Subcutaneous abdominal adipose tissue (tissue), 5 donors: ENCODE measurements at regions not wholly inside any gene's neighbourhood (a gene's known extent, or its start where the extent isn't known, plus 50 kb on each side); places are given as distances from the start of the nearest gene placed in this dataset.

Experiments used
- H3K27ac ChIP-seq: one replicate; pipeline ENCODE4 v1.7.0; 2013; ENCODE audit warnings: low read depth, mild to moderate bottlenecking, inconsistent platforms, low read length, moderate library complexity
- H3K27me3 ChIP-seq, 5 donors: one replicate each; pipeline ENCODE4 v1.7.0; 2013; ENCODE audit warnings: low read length in 5 of 5, inconsistent platforms in 1 of 5; ENCODE audit not compliant: control insufficient read depth in 5 of 5, insufficient read depth in 4 of 5
- H3K36me3 ChIP-seq, 5 donors: one replicate each; pipeline ENCODE4 v1.7.0; 2013; ENCODE audit warnings: low read length in 5 of 5; ENCODE audit not compliant: control insufficient read depth in 5 of 5, insufficient read depth in 5 of 5
- H3K4me1 ChIP-seq, 5 donors: one replicate each; pipeline ENCODE4 v1.7.0; 2013; ENCODE audit warnings: low read length in 5 of 5, mild to moderate bottlenecking in 3 of 5, moderate library complexity in 1 of 5; ENCODE audit not compliant: control insufficient read depth in 5 of 5, insufficient read depth in 5 of 5
- H3K4me3 ChIP-seq, 5 donors: one replicate each; pipeline ENCODE4 v1.7.0; 2013; ENCODE audit warnings: low read length in 5 of 5, low read depth in 1 of 5
- H3K9ac ChIP-seq, 5 donors: one replicate each; pipeline ENCODE4 v1.7.0; 2013; ENCODE audit warnings: low read length in 5 of 5, mild to moderate bottlenecking in 4 of 5, moderate library complexity in 3 of 5
- H3K9me3 ChIP-seq, 5 donors: one replicate each; pipeline ENCODE4 v1.7.0; 2013; ENCODE audit warnings: low read length in 5 of 5; ENCODE audit not compliant: control insufficient read depth in 5 of 5
- donor health status: healthy.
- donor health status: healthy.
- donor health status: healthy.
- donor health status: healthy.
- donor health status: healthy.

GRCh38 chr2:5329763-5330162 lies 362.4 kb upstream of the SOX11 start:
- H3K4me1 ChIP-seq: no peaks in the 10 kb centered on the region
- no peaks in the 10 kb centered on the region for H3K9me3 ChIP-seq
- H3K9ac ChIP-seq: no peak overlapping the region
- no peaks in the 10 kb centered on the region for H3K36me3 ChIP-seq
- peaks cover 0 to 2% (median 0%) of the 10 kb centered on the region in 5 donors for H3K27me3 ChIP-seq
- no peak overlapping the region for H3K4me3 ChIP-seq
- H3K27ac ChIP-seq: no peak overlapping the region

DNA sequence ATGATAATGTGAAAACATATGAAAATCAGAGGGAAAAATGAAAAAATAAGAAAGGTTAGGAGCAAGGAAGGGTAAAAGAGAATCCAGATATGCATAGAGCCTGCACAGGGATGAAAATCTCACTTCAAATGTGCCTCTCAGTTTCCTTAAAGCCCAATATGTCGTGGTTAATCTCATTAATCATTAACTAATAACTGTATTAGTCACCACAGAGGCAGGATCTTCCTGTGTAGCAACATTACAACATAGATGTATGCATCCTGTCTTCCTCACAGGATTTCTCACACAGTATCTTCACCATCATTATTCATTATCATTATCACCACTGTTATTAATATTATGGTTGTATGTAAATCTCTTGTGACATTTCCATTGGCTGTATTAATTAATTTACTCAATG lies 361.2 kb upstream of the SOX11 start:
- Histone ChIP-seq H3K4me3 (no peak overlapping the region), H3K27ac (no peak overlapping the region), H3K4me1 (no peaks in the 10 kb centered on the region), H3K36me3 (no peaks in the 10 kb centered on the region), H3K27me3 (no peaks in the 10 kb centered on the region), H3K9me3 (no peaks in the 10 kb centered on the region), H3K9ac (no peak overlapping the region)

GRCh38 chr2:5332925-5333324 lies 359.3 kb upstream of the SOX11 start:
- Histone ChIP-seq H3K9me3 (no peaks in the 10 kb centered on the region), H3K27me3 (no peaks in the 10 kb centered on the region)

GRCh38 chr2:5339473-5339872 lies 352.7 kb upstream of the SOX11 start:
- Histone ChIP-seq H3K9me3 (no peaks in the 10 kb centered on the region), H3K4me1 (no peaks in the 10 kb centered on the region), H3K36me3 (no peaks in the 10 kb centered on the region), H3K27me3 (no peaks in the 10 kb centered on the region), H3K4me3 (no peak overlapping the region), H3K9ac (no peak overlapping the region), H3K27ac (no peak overlapping the region)

More at GRCh38 chr2:5332925-5333324, 359.3 kb upstream of the SOX11 start:
- Histone ChIP-seq H3K36me3 (no peaks in the 10 kb centered on the region), H3K4me1 (no peaks in the 10 kb centered on the region), H3K4me3 (no peak overlapping the region), H3K27ac (no peak overlapping the region), H3K9ac (no peak overlapping the region)

GRCh38 chr2:5343785-5344335 lies 348.3 kb upstream of the SOX11 start:
- H3K4me3 ChIP-seq: no peak overlapping the region
- H3K4me1 ChIP-seq: no peaks in the 10 kb centered on the region
- no peaks in the 10 kb centered on the region for H3K36me3 ChIP-seq

GRCh38 chr2:5352286-5352685 lies 339.9 kb upstream of the SOX11 start:
- H3K4me1 ChIP-seq: no peaks in the 10 kb centered on the region
- H3K9me3 ChIP-seq: no peaks in the 10 kb centered on the region
- H3K36me3 ChIP-seq: no peaks in the 10 kb centered on the region
- no peak overlapping the region for H3K9ac ChIP-seq
- no peaks in the 10 kb centered on the region for H3K27me3 ChIP-seq
- H3K27ac ChIP-seq: no peak overlapping the region
- no peak overlapping the region for H3K4me3 ChIP-seq

More at GRCh38 chr2:5343785-5344335, 348.3 kb upstream of the SOX11 start:
- H3K9ac ChIP-seq: no peak overlapping the region
- H3K9me3 ChIP-seq: no peaks in the 10 kb centered on the region
- no peak overlapping the region for H3K27ac ChIP-seq
- no peaks in the 10 kb centered on the region for H3K27me3 ChIP-seq

DNA sequence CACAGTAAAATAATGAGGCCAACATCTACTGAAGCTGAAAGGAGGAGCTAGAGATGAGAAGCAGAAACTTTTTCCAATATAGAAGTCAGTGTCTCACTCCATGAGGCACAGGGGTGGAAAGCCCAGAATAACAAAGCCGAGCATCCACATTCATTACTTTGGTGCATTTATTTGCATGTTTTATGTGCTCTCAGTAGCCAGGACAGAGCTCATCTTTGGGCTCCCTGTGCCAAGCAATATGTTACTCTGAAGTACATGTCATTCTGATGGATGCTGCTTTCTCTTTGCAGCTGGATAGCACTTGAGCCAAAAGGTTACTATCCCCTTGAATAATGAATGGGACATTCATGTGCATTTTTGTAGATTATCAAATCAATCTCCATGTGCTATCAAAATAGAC lies 338.6 kb upstream of the SOX11 start:
- Histone ChIP-seq H3K9ac (no peak overlapping the region), H3K4me1 (no peaks in the 10 kb centered on the region), H3K27ac (no peak overlapping the region), H3K4me3 (no peak overlapping the region), H3K36me3 (no peaks in the 10 kb centered on the region), H3K27me3 (no peaks in the 10 kb centered on the region), H3K9me3 (no peaks in the 10 kb centered on the region)

DNA sequence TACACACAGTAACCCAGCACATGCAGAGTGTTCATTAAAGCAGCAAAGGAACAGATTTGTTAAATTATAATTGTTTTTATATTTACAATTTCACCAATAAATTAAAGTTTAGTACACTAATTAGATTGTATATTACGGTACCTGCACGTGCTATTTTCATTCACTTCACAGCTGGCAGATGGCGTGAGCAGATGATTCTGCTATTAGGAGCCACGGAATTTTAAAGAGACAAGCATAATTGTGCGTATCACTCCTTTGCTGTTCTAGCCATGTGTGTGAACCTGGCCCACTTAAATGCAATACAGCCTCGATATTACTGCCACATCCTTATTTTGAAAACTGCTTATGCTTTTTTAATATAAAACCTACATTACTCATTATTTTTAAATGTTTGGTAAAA lies 332.8 kb upstream of the SOX11 start:
- Histone ChIP-seq H3K27me3 (no peaks in the 10 kb centered on the region), H3K9me3 (no peaks in the 10 kb centered on the region), H3K27ac (no peak overlapping the region), H3K4me1 (no peaks in the 10 kb centered on the region), H3K36me3 (no peaks in the 10 kb centered on the region), H3K4me3 (no peak overlapping the region), H3K9ac (no peak overlapping the region)

DNA sequence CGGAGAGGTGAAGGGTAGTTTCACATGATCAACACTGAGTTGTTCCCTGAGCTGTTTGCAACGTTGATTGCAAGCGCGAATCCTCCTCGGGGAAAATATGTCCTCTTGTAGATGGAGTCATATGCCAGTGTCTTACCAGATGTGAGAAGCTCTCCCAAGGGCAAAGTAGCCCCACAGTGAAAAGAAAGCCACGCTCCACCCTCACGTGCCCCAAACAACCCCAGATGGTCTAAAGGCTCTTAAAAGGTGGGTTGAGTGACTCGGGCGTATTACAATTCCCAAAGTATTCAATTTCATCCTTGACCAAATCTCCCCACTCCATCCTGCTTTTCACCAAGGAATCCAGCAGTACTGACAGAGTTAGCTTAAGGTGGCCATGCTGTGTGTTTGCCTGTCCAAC lies 332.1 kb upstream of the SOX11 start:
- H3K36me3 ChIP-seq: no peaks in the 10 kb centered on the region
- no peak overlapping the region for H3K27ac ChIP-seq
- no peaks in the 10 kb centered on the region for H3K4me1 ChIP-seq
- H3K9me3 ChIP-seq: no peaks in the 10 kb centered on the region
- no peak overlapping the region for H3K4me3 ChIP-seq
- no peaks in the 10 kb centered on the region for H3K27me3 ChIP-seq
- no peak overlapping the region for H3K9ac ChIP-seq

- Histone ChIP-seq H3K4me1 (no peaks in the 10 kb centered on the region), H3K36me3 (no peaks in the 10 kb centered on the region), H3K9me3 (no peaks in the 10 kb centered on the region), H3K27ac (no peak overlapping the region), H3K9ac (no peak overlapping the region), H3K4me3 (no peak overlapping the region), H3K27me3 (no peaks in the 10 kb centered on the region)
Measured at GRCh38 chr2:5364361-5364760, 327.8 kb upstream of the SOX11 start.
